22Rv1 (cell line): ENCODE measurements at regions not wholly inside any gene's neighbourhood (a gene's known extent, or its start where the extent isn't known, plus 50 kb on each side); places are given as distances from the start of the nearest gene placed in this dataset.

Experiments
- CTCF ChIP-seq: fragments of 450-650 bp; IDR thresholded peaks from 2 replicates; pipeline ENCODE4 v1.5.1; 2017; ENCODE audit warnings: mild to moderate bottlenecking
- ZFX ChIP-seq: fragments of 450-650 bp; IDR thresholded peaks from 2 replicates; pipeline ENCODE4 v1.6.1; 2017; ENCODE audit warnings: antibody characterized with exemption, borderline replicate concordance

DNA sequence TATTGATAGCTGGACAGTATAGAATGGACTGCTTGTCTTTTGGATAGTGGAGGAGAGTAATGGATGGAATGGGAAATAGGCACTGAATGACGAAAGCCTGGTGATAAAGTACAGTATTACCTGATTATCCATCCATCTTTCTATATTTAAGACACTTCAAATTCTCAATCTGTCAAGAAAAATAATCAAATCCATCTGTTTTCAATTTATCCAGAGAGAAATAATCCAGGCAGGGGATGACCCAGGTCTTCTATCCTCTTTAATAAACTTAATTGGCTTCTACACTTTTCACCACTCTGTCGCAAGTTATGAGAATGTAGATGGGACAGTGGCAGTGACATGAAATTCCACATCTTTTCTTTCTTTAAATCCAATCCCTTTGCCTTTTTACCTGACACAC, 420.3 kb upstream of the PDZRN3 start:
- TF ChIP-seq CTCF (no peak), ZFX (no peak)
